Upper lobe of left lung (tissue), 4 donors: ENCODE measurements at regions not wholly inside any gene's neighbourhood (a gene's known extent, or its start where the extent isn't known, plus 50 kb on each side); places are given as distances from the start of the nearest gene placed in this dataset.

Experiments
- EP300 ChIP-seq, 4 donors: sonication (generic); formaldehyde crosslinking; IDR thresholded peaks; one replicate each; pipeline ENCODE4 v1.5.1; 2017; ENCODE audit warnings: antibody characterized with exemption in 4 of 4, control low read depth in 2 of 4
- POLR2A ChIP-seq, 4 donors: fragments of 450-650 bp; IDR thresholded peaks; one replicate each; pipeline ENCODE4 v1.5.1; 2016 to 2017; ENCODE audit warnings: antibody characterized with exemption in 4 of 4, mild to moderate bottlenecking in 2 of 4
- POLR2AphosphoS5 ChIP-seq, 2 donors: sonication (generic); formaldehyde crosslinking; IDR thresholded peaks; one replicate each; pipeline ENCODE4 v1.5.1; 2017; ENCODE audit warnings: antibody characterized with exemption in 2 of 2
- TF ChIP-seq, protein P1 (sequence below), 6 experiments: fragments of 450-650 bp in 4 of 6; fragments of 200-600 bp in 2 of 6; sonication (generic) in 2 of 6; IDR thresholded peaks; one replicate each; pipeline ENCODE4 v1.5.1; 2016 to 2019; ENCODE audit warnings: antibody characterized with exemption in 6 of 6

GRCh38 chr2:150167711-150168110, 319.8 kb downstream of the RND3 start:
- TF ChIP-seq POLR2A (IDR thresholded peaks at IDR 0.05) (no peak), POLR2AphosphoS5 (IDR thresholded peaks at IDR 0.05) (no peak), EP300 (IDR thresholded peaks at IDR 0.05) (no peak)
- TF ChIP-seq, protein P1, sequence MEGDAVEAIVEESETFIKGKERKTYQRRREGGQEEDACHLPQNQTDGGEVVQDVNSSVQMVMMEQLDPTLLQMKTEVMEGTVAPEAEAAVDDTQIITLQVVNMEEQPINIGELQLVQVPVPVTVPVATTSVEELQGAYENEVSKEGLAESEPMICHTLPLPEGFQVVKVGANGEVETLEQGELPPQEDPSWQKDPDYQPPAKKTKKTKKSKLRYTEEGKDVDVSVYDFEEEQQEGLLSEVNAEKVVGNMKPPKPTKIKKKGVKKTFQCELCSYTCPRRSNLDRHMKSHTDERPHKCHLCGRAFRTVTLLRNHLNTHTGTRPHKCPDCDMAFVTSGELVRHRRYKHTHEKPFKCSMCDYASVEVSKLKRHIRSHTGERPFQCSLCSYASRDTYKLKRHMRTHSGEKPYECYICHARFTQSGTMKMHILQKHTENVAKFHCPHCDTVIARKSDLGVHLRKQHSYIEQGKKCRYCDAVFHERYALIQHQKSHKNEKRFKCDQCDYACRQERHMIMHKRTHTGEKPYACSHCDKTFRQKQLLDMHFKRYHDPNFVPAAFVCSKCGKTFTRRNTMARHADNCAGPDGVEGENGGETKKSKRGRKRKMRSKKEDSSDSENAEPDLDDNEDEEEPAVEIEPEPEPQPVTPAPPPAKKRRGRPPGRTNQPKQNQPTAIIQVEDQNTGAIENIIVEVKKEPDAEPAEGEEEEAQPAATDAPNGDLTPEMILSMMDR (IDR thresholded peaks at IDR 0.05) = no peak
